ENCODE measurements at regions not wholly inside any gene's neighbourhood (a gene's known extent, or its start where the extent isn't known, plus 50 kb on each side); places are given as distances from the start of the nearest gene placed in this dataset.

GRCh38 chr3:71901645-71902044 lies 116.7 kb upstream of the PROK2 start:
- no peak for TF ChIP-seq CTCF (IDR thresholded peaks at IDR 0.05)
- no peak for TF ChIP-seq POLR2A (IDR thresholded peaks at IDR 0.05)

All from testis (tissue), 2 donors.